Large intestine (tissue), 3 donors: ENCODE measurements at regions not wholly inside any gene's neighbourhood (a gene's known extent, or its start where the extent isn't known, plus 50 kb on each side); places are given as distances from the start of the nearest gene placed in this dataset.

ENCODE experiments used
- DNase-seq, 2 donors: peaks; one replicate each; pipeline versions ENCODE4 v3.0.0 to v3.0.0-alpha.2; 2013
- H3K27ac ChIP-seq: one replicate; pipeline ENCODE4 v1.5.1; 2013; ENCODE audit warnings: low read length
- H3K27me3 ChIP-seq: 2 replicates; pipeline ENCODE4 v1.6.1; 2013; ENCODE audit warnings: low read length; ENCODE audit not compliant: control insufficient read depth, insufficient read depth
- H3K36me3 ChIP-seq: 2 replicates; pipeline ENCODE4 v1.6.1; 2013; ENCODE audit warnings: low read length; ENCODE audit not compliant: control insufficient read depth, insufficient read depth
- H3K4me1 ChIP-seq: one replicate; pipeline ENCODE4 v1.6.1; 2013; ENCODE audit warnings: low read length; ENCODE audit not compliant: control insufficient read depth, insufficient read depth
- H3K4me3 ChIP-seq: one replicate; pipeline ENCODE4 v1.5.1; 2013; ENCODE audit warnings: low read length
- H3K9me3 ChIP-seq: one replicate; pipeline ENCODE4 v1.6.1; 2013; ENCODE audit warnings: mild to moderate bottlenecking, low read depth, low read length, moderate library complexity; ENCODE audit not compliant: control insufficient read depth
- WGBS: methylation state at CpG from one replicate; pipeline ENCODE4 v1.1.5; 2013; ENCODE audit warnings: low lambda C conversion rate; ENCODE audit not compliant: insufficient coverage; 5-methylcytosine and 5-hydroxymethylcytosine counted together

DNA sequence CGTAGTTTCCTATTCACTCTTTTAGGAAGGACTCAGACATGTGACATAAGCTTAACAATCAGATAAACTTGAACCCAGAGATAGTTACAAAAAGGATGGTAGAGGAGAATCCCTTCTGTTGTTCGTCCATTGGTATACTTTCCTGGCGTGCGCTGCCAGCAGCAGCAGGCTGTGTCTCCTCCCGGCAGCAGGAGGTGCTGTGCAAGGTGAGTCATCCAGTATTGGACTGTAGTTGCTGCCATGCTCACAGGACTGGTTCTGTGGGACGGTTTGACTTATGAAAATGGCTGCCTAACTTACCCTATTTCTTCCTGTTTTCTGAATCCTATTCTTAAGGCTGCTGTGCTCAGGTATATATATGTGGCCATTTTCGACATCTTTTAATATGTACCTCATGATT is 253.4 kb upstream of the LRRC3B start:
- WGBS: 79% methylated on average over 4 of the region's 7 CpGs
- H3K27me3 ChIP-seq: no peaks in the 10 kb centered on the region

DNA sequence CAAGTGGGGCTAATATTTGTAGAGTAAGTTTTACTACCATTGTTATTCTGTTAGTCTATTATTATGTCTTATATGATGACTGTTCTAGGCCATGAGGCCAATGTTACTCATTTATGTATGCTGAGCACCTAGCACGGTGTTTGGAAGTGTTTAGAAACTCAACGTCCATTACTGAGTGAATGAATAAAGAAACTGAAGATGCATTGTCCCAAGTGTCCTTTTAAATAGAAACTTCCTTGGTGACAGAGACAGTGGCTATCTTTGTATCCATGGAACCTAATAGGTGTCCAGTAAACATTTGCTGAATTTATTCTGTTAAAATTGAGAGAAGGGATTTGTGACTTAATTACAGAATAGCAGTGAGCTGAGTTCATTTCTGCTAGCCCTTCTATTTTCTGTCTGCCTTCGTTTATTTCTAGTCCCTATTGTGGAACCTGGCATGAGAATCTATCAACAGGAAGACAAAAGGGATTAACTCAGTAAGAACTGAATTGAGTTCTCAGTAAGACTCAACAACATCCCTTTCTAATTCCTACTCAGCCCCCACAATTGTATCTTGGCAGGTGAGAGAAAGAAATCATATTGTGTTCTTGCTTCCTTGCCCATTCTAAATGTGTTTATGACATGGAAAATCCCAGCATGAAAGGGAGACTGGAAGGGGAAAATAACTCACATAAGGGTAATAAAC is 246.6 kb upstream of the LRRC3B start:
- no peak overlapping the region for H3K4me3 ChIP-seq
- no peaks in the 10 kb centered on the region for H3K4me1 ChIP-seq
- no peaks in the 10 kb centered on the region for H3K9me3 ChIP-seq
- no peaks in the 10 kb centered on the region for H3K27me3 ChIP-seq
- no peak overlapping the region for H3K27ac ChIP-seq
- no peaks in the 10 kb centered on the region for H3K36me3 ChIP-seq
- DNase-seq: no peak
- WGBS: no CpG with 5 or more reads among the region's 3 CpGs

More for the DNA sequence above, 253.4 kb upstream of the LRRC3B start:
- Histone ChIP-seq H3K9me3 (no peaks in the 10 kb centered on the region), H3K4me3 (no peak overlapping the region), H3K4me1 (no peaks in the 10 kb centered on the region), H3K36me3 (no peaks in the 10 kb centered on the region), H3K27ac (no peak overlapping the region)
- DNase-seq: no peak

DNA sequence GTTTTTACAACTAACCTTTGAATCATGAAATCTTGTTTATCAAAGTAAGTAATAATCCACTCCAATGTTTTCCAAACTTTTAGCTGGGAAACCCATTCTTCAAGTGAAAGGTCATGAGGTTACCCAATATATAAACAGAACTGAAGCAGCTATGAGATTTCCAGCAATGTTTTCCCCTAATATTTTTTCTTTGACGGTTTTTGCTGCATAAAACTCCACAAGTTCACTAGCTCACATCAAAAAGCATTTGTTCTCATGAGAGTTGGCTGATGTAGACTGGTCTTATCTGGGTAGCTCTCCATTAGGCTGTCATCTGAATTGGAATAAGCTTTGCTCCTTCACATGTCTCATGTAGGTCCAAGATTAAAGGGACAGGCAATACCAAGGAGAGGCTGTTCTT is 241.2 kb upstream of the LRRC3B start:
- no peak overlapping the region for H3K4me3 ChIP-seq
- no peak overlapping the region for H3K27ac ChIP-seq
- H3K4me1 ChIP-seq: no peaks in the 10 kb centered on the region
- no peaks in the 10 kb centered on the region for H3K36me3 ChIP-seq
- H3K27me3 ChIP-seq: no peaks in the 10 kb centered on the region
- DNase-seq: no peak
- WGBS: no CpG with 5 or more reads among the region's 1 CpG
- H3K9me3 ChIP-seq: no peaks in the 10 kb centered on the region

DNA sequence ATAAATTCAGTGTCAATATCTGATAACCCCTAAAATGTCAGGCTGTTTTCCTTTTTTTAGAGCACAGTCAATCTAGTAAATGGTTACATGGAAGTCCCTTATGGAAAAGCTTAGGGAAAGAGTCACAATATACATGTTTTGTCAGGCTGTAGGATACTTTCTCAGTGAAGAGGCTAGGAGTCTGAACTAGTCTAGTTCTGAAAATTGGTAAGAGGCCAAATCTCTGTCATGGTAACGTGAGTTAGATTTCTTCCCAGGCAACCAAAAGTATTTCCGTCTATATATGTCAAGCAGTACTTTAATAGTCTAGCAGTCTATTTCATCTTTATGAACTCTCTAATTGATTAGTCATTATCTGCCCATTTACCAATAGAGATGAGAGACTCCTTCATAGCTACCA is 215.9 kb upstream of the LRRC3B start:
- peaks cover 3% of the 10 kb centered on the region for H3K9me3 ChIP-seq
- no peak overlapping the region for H3K4me3 ChIP-seq
- no peaks in the 10 kb centered on the region for H3K27me3 ChIP-seq
- H3K27ac ChIP-seq: no peak overlapping the region
- DNase-seq: no peak
- H3K4me1 ChIP-seq: no peaks in the 10 kb centered on the region
- no CpG with 5 or more reads among the region's 2 CpGs for WGBS
- H3K36me3 ChIP-seq: no peaks in the 10 kb centered on the region

DNA sequence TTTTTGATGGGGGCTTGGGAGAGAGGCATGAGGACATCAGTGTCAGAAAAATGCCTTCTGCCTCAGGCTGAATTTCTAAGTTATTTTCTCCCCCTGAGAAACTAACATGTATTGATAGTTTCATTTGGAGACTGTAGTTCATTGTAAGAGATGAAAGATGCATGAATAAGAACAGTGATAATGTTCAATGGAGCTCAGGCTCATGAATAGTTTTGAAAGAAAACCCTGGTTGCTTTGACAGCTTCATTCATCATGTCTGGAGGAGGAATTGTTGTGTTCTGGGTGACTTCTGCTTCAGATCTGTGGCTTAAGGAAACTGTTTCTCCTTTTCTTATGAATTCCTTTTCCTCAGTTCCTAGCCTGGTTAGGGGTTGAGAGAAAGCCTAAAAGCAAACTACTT is 204.0 kb upstream of the LRRC3B start:
- Histone ChIP-seq H3K27me3 (no peaks in the 10 kb centered on the region), H3K9me3 (no peaks in the 10 kb centered on the region), H3K36me3 (no peaks in the 10 kb centered on the region), H3K27ac (no peak overlapping the region), H3K4me3 (no peak overlapping the region), H3K4me1 (no peaks in the 10 kb centered on the region)
- no peak for DNase-seq

DNA sequence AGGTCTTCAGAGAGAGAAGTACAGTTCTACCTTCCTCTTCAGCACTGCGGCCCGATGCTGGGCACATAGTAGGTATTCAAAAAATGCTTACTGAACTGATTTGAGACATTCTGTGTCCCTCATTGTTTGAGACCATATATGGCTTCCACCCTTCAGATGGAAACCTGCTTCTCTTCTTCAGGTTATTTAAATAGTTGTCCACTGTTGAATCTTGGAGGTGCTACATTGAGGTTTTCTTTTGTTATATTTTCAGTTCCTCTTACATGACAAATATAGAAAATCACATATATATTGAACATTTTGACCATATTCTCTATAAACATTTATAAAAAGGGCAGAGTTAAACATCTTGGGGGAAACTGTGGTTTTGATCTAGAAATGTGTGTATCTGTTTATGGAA is 200.2 kb upstream of the LRRC3B start:
- Histone ChIP-seq H3K27ac (no peak overlapping the region), H3K4me3 (no peak overlapping the region), H3K27me3 (no peaks in the 10 kb centered on the region), H3K9me3 (no peaks in the 10 kb centered on the region), H3K36me3 (no peaks in the 10 kb centered on the region), H3K4me1 (no peaks in the 10 kb centered on the region)
- DNase-seq: no peak
- WGBS: no CpG with 5 or more reads among the region's 2 CpGs

DNA sequence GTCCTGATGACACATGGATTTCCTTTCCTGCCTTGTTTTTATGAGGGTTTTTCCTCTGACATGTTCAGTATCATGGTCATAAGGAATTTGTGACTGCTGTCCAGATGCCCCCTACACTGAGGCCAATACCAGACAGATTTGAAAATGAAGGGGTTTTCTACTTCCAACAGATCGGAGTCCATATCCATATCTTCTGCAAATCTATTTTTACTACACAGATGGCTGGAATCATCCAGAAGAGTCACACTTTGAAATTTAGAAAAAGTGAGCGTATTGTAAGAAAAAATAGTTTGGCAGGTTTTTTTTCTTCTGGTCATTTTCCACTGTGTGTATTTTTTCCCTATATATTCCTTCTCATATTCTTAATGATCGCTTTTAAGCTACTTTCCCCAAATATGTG is 197.5 kb upstream of the LRRC3B start:
- DNase-seq: no peak
- 95% methylated on average over 2 of the region's 3 CpGs for WGBS
- Histone ChIP-seq H3K4me1 (no peaks in the 10 kb centered on the region), H3K9me3 (no peaks in the 10 kb centered on the region), H3K4me3 (no peak overlapping the region), H3K27ac (no peak overlapping the region), H3K27me3 (no peaks in the 10 kb centered on the region), H3K36me3 (no peaks in the 10 kb centered on the region)

DNA sequence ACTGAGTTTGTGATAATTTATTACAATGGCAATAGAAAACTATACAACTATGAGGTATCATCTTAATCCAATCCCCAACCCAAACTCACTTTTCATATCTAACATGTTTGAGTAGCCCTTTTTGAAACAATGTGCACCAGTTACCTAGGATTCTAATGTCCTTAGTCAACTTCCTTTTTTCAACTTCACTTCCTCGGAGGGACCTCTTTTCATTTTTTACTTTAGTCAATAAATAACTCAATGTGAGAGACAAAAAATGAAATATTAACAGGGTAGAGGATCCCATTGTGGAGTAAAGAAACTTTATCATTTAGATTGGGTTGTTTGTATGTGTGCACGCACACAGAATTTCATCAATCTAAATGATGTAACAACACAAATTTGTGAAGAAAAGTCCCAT is 193.6 kb upstream of the LRRC3B start:
- WGBS: no CpG with 5 or more reads among the region's 2 CpGs

DNA sequence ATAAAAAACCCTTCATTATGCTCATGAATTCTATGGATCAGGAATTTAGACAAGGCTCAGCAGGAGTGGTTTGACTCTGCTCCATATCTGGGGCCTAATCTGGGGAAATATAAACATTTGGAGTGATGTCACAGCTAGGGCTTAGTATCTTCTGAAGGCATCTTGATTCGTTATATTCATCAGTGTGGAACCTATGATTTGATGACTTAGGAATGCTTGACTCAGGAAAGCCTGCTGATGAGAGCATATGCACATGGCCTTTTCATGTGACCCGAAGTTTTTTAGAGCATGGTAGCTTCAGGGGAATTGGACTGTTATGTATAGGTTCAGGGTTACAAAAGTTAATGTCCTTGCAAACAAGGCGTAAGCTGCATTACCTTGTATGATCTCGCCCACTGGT is 184.9 kb upstream of the LRRC3B start:
- no peaks in the 10 kb centered on the region for H3K27me3 ChIP-seq

More for the DNA sequence above, 193.6 kb upstream of the LRRC3B start:
- Histone ChIP-seq H3K4me1 (no peaks in the 10 kb centered on the region), H3K27ac (no peak overlapping the region), H3K36me3 (no peaks in the 10 kb centered on the region), H3K4me3 (no peak overlapping the region), H3K27me3 (no peaks in the 10 kb centered on the region), H3K9me3 (no peaks in the 10 kb centered on the region)
- no peak for DNase-seq

DNA sequence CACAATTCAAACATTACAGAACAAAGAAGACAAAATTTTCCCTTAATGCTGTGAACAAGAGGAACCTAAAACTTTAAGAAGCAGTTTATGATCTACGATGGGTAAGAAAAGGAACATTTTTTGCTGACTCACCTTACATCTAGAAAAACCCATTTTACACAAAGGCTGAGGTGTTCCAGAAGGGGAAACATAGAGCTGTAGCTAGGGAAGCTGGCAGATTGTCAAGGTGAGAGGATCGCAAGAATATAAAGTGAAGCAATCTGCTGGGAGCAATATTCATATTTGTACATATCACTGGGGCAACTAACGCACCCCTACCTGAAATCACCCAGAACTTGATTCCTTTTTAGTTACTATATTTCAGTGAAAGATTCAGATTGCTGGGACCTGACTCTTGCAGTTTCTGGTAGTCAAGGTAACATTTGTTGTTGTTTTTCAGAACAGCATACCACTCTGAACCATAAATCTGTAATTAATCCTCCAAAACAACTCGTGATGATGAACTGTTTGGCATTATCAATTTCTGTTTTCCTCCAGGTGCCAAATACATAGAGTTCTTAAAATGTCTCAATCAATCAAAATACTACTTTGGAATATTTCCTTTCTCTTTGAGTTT is 184.1 kb upstream of the LRRC3B start:
- no peaks in the 10 kb centered on the region for H3K9me3 ChIP-seq
- no peaks in the 10 kb centered on the region for H3K4me1 ChIP-seq
- H3K4me3 ChIP-seq: no peak overlapping the region
- H3K36me3 ChIP-seq: no peaks in the 10 kb centered on the region
- H3K27me3 ChIP-seq: no peaks in the 10 kb centered on the region
- DNase-seq: no peak
- WGBS: no CpG with 5 or more reads among the region's 4 CpGs
- no peak overlapping the region for H3K27ac ChIP-seq

More for the DNA sequence above, 184.9 kb upstream of the LRRC3B start:
- no peaks in the 10 kb centered on the region for H3K9me3 ChIP-seq
- no peaks in the 10 kb centered on the region for H3K36me3 ChIP-seq
- DNase-seq: no peak
- no peak overlapping the region for H3K27ac ChIP-seq
- H3K4me1 ChIP-seq: no peaks in the 10 kb centered on the region
- H3K4me3 ChIP-seq: no peak overlapping the region
- WGBS: no CpG with 5 or more reads among the region's 4 CpGs
